ENCODE measurements at regions not wholly inside any gene's neighbourhood (a gene's known extent, or its start where the extent isn't known, plus 50 kb on each side); places are given as distances from the start of the nearest gene placed in this dataset.
"Not testable (repeated sequence)": the region's sequence is repeated elsewhere in the genome, so short reads cannot be mapped to it uniquely, and the experiment has no call there.

DNA sequence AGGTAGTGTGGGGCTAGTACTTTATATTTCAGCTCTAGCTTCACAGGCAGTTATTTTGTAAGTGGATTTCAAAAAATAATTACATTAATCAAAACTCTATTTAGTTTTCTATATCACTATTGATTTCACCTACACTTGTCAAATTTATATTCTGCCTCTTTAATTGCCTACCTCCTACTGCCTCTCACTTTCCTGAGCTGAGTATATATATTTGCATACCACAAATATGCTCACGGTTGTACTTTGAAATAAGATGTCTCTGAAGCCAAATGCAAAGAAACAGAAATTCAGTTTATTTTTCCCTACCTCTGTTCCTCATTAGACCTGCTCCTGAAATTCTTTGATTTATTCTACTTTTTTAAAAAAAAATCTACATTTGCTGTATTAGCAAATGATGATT is 309.3 kb upstream of the TGFBR2 start:
- DNase-seq (ENCODE audit: low read depth in 2 of 2) = no peak

DNA sequence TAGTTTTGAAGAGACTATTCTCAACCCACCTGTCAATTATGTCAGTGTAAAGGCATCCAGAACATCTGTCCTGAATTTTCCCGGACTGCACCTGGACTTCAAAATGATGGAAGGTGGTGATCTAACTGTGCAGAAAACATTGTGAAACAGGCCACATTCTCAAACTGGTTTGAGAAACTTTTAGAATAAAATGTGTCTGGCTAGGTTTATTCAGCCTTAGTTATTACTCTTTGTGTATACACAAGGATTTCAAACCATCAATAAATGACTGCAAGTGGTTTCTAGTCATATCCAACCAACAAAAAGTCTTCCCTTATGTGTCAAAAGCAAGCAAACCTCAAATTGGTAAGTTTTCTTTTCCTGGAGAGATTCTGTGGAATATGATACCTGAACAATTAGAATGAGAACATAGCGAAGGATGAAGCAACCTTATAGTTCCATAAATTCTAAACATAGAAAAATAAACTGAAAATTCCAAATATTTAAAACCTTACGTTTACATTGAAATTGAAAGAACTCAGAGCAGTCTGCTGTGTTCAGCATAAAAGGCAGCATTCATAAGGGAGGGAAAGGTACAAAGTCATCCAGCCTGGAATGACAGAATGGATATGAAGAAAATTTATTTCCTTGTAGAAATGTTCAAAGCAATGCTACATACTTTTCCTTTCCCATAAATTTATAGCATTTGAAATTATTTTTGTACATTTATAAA is 306.6 kb upstream of the TGFBR2 start:
- no peak for DNase-seq (ENCODE audit: low read depth in 2 of 2)

DNA sequence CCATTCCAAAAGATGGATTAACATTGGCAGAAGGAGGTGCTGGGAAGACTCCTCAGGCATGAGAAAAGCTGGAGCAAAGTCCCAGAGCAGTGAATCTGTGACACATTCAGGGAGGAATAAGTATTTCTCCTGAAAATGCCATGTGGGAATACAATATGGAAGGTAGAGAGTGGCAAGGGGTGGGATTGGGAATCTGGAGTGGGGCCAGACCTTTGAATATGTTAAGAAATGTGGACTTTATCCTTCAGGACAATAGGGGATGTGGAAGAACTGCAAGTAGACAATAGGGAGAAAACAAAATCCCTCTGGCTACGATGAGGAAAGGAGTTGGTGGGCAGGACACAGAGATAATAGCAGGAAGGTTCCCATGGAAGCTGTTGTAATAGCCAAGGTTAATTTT is 305.6 kb upstream of the TGFBR2 start:
- DNase-seq (ENCODE audit: low read depth in 2 of 2) = no peak

DNA sequence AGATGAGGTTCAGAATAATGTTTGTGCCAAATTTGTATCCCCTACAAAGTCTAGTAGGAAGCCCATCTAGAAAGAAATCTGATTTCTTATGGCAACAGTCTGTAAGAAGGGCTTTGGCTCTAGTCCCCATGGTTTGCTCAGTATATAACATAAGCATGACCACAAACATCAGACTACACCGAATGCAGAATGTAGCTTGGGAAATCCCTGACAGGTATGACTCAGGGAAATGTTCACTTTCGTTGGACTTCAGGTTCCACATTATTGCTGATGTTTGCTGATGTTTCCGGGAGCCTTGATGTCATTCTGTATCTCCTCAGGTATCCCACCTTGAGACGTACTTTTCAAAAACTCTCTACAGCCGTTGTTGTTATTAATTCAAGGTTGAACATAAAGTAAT is 304.4 kb upstream of the TGFBR2 start:
- DNase-seq (ENCODE audit: low read depth in 2 of 2) = no peak

DNA sequence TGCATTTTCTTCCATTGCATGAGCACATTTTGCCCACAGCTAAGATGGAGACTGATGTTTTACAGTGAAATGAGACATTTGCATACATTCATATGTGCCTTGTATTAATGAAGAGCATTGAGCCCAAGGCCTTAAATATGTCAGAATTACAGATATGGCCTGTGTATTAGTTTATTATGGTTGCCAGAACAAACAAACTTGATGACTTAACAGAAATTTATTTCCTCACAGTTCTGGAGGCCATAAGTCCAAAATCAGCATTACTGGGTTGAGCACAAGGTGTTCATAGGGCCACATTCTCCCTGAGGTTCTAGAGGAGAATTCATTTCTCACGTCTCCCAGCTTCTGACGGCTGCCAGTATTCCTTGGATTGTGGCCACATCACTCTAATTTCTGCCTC is 302.6 kb upstream of the TGFBR2 start:
- DNase-seq (ENCODE audit: low read depth in 2 of 2) = no peak

DNA sequence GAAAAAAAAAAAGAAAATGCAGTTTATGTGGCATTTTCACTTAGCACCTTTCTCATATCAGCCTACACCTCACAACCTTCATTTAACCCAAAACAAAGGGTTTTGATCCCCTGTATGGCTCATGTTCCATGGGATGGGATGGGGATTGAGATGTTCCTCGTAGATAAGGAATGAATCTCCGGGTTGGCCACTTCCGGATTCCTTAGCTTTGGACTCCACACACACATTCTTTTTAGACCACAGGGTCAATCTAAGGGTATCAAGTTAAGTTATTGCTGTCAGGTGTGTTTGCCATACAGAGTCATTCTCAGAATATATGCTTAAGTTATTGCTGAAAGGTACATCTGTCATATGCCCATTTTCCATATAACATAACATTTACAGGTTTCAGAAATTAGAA is 301.4 kb upstream of the TGFBR2 start:
- DNase-seq (ENCODE audit: low read depth in 2 of 2) = no peak

DNA sequence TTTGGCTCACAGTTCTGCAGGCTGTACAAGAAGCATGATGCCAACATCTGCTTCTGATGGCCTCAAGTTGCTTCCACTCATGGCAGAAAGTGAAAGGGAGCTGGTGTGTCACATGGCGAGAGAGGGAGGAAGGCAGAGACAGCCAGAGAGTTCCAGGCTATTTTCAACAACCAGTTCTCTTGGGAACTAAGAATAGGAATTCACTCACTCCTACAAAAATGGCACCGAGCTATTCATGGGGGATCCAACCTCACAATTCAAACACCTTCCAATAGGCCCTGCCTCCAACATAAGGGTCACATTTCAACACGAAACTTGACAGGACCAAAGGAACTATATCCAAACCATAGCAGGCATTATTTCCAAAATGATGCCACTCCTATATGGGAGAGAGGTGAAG is 299.5 kb upstream of the TGFBR2 start:
- DNase-seq (ENCODE audit: low read depth in 2 of 2) = no peak

DNA sequence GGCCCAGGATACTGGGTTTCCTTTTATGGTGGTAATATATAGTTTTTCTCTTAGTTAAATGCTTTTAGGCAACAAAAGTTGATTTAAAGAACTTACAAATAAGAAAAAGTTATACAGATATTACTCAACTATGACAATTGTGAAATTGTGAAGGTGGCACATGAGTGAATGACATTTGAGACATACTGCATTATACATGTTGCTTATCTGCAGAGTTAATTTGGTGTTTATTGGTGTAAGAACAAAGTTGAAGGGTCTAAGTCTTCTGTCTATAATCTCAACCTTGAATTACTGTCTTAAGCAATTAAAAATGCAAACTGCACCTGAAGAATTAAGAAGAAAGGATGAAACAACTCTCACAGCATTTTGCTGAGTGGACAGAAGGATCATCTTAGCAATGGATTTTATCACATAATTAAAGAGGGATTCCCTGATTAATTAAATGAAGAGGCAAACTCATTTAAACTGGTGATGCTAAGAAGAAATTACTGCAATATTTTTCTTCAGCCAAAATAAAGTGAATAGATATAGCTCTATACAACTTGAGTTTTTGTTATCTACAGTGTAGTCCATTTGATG is 298.9 kb upstream of the TGFBR2 start:
- DNase-seq (ENCODE audit: low read depth in 2 of 2) = no peak

DNA sequence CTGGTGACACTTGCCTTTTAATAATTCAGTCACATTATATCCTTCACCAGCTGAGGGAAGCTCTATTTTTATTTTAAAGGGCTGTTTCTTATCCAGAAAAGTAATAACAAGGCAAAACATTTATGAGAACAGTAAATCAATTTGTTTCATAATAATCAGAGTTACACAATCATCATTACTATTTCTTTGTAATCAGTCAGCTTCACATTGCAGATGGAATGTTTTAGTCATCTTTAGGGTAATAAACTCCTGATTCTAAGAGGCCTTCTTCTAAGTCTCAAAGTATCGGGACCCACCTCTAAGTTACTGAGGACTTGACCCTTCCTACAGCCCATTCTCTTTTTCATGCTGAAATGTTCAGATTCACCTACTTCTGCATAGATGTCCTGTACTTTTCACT is 298.3 kb upstream of the TGFBR2 start:
- no peak for DNase-seq (ENCODE audit: low read depth in 2 of 2)

DNA sequence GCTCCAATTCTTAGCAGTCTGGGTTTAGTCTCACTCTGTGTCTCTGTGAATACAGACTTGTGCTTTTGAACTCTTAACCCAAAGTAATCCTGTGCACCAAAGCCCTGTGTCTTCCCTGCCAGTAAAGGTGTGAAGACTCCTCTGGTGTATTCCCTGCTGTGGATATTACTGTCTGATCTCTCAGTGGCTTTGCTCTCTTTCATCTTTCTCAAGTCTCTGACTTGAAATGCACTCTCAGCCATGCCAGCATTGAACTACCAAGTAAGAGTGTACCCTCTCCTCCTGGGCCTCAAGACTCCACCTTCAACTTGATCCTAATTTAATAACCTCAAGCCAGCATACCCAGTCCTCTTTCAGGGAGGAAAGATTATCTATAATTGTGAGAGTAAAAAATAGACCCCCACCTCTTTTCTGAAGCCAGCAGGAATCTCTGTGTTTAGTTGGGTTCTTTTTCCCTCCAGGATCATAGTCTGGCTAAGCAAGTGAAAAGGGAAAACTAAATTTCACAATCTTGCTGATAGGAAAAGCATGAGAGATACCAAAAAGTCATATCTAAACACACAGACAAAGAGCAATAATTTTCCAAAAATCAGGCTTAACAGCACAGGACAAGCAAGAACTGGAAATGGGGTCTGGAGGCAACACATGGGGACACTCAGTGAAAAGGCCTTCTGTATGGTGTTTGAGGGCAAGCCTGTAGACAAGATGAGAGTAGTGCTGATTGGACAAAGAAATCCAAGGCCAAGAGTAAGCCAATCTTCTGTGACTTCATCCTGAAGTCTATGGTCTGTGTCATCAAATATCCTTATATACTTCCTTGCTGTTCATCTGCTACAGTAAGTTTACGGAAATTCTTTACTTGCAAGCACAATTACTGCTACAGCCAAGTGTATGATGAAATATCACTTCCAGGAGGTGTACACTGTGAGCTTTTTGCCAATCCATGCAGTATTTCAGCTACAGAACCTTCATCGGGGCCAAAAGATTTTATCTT is 296.1 kb upstream of the TGFBR2 start:
- no peak for DNase-seq (ENCODE audit: low read depth in 2 of 2)

DNA sequence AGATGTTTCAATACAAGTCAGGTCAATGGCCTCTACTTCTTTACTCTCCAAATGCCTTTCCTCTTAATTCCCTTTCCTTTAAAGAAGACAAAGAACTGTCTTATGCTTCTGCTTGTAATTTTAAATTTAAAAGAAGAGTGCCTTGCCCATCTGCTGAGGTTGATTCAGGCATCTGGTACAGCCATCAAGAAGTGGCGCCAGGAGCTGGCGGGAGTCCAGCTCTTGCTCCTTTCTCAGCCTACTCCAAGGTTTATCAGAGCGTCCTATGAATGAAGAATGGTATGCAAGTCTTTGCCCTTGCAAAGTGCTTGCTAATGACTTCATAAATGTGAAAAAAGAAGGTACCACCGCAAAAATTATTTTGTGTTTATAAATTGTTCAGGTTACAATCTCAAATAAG is 294.6 kb upstream of the TGFBR2 start:
- no peak for DNase-seq (ENCODE audit: low read depth in 2 of 2)

DNA sequence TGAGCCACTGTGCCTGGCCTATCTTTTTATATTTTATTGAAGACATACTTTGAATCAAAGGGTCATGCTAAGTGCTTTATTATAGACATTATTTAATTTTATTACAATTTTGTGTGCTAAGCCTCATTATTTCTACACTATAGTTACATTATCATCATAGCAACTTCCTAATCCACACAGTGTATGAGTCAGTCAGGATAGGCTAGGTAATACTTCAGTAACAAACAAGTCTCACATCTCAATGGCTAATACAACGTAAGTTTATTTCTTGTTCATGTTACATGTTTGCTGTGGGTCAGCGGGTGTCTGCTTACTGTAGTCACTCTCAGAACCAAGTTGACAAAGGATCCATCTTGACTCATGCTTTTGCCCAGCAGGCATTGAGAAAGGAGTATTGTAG is 292.6 kb upstream of the TGFBR2 start:
- DNase-seq (ENCODE audit: low read depth in 2 of 2) = no peak

DNA sequence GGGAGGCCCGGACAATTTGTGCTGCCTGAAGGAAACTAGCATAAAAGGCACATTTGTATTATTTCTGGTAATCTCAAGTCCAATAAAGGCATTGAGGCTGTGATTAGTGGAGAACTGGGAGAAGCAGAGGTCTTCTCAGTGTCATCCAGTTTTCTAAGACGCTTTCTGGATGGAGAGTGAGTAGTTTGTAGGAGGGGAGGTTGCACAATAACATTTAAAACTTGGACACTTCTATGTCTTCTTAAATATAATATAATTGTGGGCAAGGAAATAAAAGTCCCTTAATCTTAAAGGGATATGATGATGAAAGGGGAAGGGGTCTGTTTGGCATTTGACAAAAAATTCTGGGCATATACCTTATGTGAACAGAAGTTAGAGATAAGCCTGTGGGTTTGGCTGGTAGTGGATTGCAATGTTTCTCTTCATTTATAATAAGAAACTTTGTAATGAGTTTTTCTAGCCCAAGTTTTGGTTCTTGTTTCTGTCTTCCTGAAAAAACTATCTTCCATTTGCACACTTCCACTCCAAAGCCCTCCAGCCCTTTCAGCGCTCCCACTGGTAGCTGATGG is 291.6 kb upstream of the TGFBR2 start:
- DNase-seq (ENCODE audit: low read depth in 2 of 2) = no peak

DNA sequence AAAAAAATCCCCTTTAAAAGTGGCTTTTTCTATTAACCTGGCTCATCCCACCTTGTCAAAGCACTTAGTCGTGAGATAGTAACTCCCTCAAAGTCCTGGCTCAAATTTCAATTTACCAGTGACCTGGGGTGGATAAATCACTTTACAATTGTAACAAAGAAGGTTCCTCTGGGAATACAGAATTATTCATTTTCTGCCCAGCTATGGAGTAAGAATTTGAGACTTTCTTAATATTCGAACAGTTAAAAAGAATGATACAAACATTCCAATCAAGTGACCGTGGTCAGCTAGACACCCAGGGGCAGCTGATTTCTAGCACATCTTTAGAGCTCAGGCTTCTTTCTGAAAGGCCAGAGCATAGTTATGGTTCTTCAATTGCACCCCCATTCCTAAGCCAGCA is 291.0 kb upstream of the TGFBR2 start:
- no peak for DNase-seq (ENCODE audit: low read depth in 2 of 2)

DNA sequence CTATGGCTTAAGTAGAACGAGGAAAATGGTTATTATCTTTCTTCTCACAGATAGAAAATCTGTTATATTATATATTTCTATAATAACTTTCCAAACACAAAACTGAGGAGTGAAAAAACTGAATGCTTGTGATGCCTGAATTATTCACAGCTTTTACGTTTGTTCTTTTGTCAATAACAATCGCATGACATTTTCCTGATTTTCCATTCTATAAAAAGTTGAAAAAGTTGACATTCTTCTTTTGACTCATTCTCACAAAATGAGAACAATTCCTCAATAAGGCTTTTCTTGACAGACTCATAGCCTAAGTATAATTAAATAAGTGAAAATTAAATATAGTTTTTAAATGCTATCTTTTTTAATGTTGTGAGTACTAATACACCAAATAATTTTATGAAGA is 288.8 kb upstream of the TGFBR2 start:
- no peak for DNase-seq (ENCODE audit: low read depth in 2 of 2)

DNA sequence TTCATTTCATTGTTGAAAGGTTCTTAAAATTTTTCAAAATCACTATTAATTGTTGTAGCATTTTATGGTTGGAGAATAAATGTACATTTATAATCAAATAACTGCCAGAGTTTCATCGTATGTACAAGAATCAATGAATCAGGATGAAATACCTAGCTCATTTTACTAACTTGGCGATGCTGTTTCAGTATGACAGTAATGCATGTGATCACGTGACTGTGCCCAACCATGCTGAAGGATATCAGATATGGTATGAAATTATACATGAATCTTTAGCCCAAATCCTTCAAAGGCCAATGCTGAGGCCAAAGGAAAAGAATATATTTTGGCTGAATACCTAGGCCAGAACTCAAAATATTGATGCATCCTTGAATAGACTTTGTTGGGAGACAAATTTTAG is 288.3 kb upstream of the TGFBR2 start:
- no peak for DNase-seq (ENCODE audit: low read depth in 2 of 2)

DNA sequence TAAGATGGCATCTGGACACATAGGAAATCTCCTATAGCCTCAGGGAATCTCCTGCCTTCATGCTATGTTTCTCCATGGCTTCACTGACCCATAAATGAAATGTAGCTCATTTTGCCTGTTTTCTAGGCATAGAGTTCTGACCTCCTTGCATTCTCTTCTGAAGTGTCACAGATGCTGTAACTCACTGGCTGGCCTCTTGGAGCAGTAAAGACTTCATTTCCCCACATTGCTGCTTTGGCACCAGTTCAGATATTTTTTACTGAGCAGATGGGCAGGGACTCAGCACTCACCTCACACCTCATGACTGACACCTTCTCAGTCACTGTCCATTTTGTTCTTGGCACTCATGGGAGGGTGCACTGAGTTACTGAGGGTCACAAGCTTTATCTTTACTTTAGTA is 286.7 kb upstream of the TGFBR2 start:
- DNase-seq (ENCODE audit: low read depth in 2 of 2) = no peak

DNA sequence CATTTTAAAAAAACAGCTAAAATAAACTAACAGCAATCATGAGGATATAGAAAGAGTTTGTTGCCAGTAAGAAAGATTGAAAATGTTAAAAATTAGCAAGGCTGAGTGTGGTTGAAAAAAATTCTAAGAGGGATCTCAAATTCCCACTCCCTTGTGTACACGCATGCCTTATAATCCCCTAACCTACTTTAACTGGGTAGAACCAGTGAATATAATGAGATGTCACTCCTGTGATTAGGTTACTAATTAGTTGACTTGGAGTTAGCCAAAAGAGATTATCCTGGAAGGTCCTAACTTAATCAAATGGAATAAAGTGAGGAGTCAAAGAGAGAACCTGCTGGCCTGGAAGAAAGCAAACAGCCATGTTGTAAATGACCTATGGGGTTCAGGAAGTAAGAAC is 286.0 kb upstream of the TGFBR2 start:
- no peak for DNase-seq (ENCODE audit: low read depth in 2 of 2)

DNA sequence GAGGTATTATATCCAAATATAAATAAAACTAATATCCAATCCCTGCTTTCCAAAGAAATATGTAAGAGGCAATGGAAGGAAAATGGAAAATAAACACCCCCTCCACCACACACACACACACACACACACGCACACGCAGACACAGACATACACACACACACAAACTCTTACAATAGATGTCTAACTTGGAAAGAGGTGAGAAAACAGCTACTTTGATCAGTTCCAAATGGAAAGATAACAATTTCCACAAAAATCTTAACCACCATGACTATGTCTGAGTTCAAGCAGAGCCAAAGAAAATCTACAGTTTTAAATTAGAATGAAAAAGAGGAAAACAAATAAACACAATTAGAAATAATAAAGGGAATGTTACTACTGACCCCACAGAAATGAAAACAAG is 285.3 kb upstream of the TGFBR2 start:
- no peak for DNase-seq (ENCODE audit: low read depth in 2 of 2)

DNA sequence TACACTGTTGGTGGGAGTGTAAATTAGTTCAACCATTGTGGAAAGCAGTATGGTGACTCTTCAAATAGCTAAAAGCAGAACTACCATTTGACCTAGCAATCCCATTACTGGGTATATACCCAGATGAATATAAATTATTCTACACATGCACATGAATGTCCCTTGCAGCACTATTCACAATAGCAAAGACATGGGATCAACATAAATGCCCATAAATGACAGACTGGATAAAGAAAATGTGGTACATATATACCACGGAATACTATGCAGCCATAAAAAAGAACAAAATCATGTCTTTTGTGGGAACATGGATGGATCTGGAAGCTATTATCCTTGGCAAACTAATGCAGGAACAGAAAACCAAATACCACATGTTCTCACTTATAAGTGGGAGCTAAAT is 282.8 kb upstream of the TGFBR2 start:
- DNase-seq (ENCODE audit: low read depth in 2 of 2) = not testable (repeated sequence)

DNA sequence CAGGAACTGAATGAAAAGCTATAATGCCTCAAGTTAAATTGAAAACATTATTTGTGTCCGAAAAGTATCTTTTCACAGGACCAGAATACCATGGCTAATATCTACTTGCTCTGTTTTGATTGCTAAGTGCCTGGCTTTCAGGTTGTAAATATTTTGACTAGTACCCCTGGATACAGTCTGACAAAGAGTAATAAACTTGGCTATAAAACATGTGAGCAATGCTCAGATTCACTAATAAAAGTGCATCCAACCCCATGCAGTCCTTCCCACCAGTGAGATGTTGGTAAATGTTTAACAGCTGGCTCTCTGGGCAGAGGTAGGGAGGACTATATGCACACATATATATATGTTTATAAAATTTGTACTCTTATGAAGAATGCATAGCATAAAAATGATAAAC is 281.8 kb upstream of the TGFBR2 start:
- DNase-seq (ENCODE audit: low read depth in 2 of 2) = no peak

DNA sequence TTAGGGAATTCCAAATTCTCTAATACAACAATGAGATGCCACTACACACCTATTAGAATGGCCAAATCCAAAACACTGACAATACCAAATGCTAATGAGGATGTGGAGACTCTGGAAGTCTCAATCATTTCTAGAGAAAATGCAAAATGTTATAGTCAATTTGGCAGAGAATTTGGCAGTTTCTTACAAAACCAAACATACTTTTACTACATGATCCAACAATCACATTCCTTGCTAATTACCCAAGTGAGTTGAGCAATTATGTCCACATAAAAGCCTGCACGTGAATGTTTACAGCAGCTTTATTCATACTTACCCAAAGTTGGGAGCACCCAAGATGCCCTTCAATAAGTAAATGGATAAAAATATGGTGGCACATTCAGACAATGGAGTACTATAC is 278.4 kb upstream of the TGFBR2 start:
- DNase-seq (ENCODE audit: low read depth in 2 of 2) = not testable (repeated sequence)
